IMR-90 (cell line): ENCODE measurements at regions not wholly inside any gene's neighbourhood (a gene's known extent, or its start where the extent isn't known, plus 50 kb on each side); places are given as distances from the start of the nearest gene placed in this dataset.

Experiments used
- BHLHE40 ChIP-seq: fragments of 150-350 bp; IDR thresholded peaks from 2 replicates; pipeline ENCODE4 v1.6.1; 2016; ENCODE audit warnings: mild to moderate bottlenecking, low read depth, low read length
- CTCF ChIP-seq: conservative IDR thresholded peaks from 2 replicates; pipeline ENCODE4 v1.5.1; 2012; ENCODE audit warnings: mild to moderate bottlenecking, low read depth, low read length, improper control_type of control experiment
- POLR2A ChIP-seq: IDR thresholded peaks from 2 replicates; pipeline ENCODE4 v1.6.1; 2012; ENCODE audit warnings: mild to moderate bottlenecking, low read depth, low read length
- RAD21 ChIP-seq: IDR thresholded peaks from 2 replicates; pipeline ENCODE4 v1.6.1; 2012; ENCODE audit warnings: low read length, improper control_type of control experiment
- RCOR1 ChIP-seq: IDR thresholded peaks from 2 replicates; pipeline ENCODE4 v1.6.1; 2012; ENCODE audit warnings: mild to moderate bottlenecking, low read length, improper control_type of control experiment; ENCODE audit not compliant: insufficient replicate concordance
- SMC3 ChIP-seq: fragments of 150-350 bp; IDR thresholded peaks from 2 replicates; pipeline ENCODE4 v1.6.1; 2016; ENCODE audit warnings: low read depth, mild to moderate bottlenecking, antibody characterized with exemption, low read length, moderate library complexity
- USF2 ChIP-seq: fragments of 150-350 bp; IDR thresholded peaks from 2 replicates; pipeline ENCODE4 v1.6.1; 2017; ENCODE audit warnings: mild to moderate bottlenecking, antibody characterized with exemption, low read length, low read depth

- TF ChIP-seq USF2 (no peak), CTCF (no peak), RAD21 (no peak), RCOR1 (no peak), BHLHE40 (no peak), POLR2A (no peak), SMC3 (no peak)
Observed at GRCh38 chr6:104414723-104415122, 445.0 kb downstream of the HACE1 start.
